ENCODE measurements at regions not wholly inside any gene's neighbourhood (a gene's known extent, or its start where the extent isn't known, plus 50 kb on each side); places are given as distances from the start of the nearest gene placed in this dataset.

DNA sequence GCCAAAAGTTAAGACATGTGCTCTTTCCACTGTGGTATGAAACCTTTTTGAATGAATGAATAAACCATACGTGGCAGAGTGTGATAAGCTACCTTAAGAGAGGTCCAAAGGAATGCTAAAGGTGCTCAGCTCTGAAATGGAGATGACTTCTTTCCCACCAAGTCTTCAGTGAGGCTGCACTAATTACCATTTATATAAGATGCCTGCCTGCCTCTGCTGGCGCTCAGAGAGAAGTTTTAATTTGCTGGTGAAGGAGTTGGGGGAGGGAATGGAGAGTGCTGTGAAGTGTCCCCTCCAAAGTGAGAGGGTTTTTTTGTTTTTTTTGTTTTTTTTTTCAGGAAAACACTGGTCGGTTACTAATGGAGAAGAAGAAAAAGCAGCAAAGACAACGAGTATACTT lies 559.0 kb downstream of the OMA1 start:
- Histone ChIP-seq H3K9me3 (no peaks in the 10 kb centered on the region), H3K27me3 (no peaks in the 10 kb centered on the region), H3K4me1 (no peaks in the 10 kb centered on the region), H3K36me3 (no peaks in the 10 kb centered on the region), H3K27ac (no peak overlapping the region), H3K4me3 (no peak overlapping the region)
- ATAC-seq: no peak
- intact Hi-C loops (cut with DNase I): no loop called here
- WGBS, 4 donors: 55 to 65% (median 60%) methylated on average over 4 of the region's 4 CpGs
- TF ChIP-seq, protein P1, sequence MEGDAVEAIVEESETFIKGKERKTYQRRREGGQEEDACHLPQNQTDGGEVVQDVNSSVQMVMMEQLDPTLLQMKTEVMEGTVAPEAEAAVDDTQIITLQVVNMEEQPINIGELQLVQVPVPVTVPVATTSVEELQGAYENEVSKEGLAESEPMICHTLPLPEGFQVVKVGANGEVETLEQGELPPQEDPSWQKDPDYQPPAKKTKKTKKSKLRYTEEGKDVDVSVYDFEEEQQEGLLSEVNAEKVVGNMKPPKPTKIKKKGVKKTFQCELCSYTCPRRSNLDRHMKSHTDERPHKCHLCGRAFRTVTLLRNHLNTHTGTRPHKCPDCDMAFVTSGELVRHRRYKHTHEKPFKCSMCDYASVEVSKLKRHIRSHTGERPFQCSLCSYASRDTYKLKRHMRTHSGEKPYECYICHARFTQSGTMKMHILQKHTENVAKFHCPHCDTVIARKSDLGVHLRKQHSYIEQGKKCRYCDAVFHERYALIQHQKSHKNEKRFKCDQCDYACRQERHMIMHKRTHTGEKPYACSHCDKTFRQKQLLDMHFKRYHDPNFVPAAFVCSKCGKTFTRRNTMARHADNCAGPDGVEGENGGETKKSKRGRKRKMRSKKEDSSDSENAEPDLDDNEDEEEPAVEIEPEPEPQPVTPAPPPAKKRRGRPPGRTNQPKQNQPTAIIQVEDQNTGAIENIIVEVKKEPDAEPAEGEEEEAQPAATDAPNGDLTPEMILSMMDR (IDR thresholded peaks at IDR 0.05): no peak
- TF ChIP-seq POLR2A (IDR thresholded peaks at IDR 0.05): no peak
- DNase-seq: no peak

GRCh38 chr1:57986432-57986831 lies 560.1 kb downstream of the OMA1 start:
- no peak overlapping the region for H3K27ac ChIP-seq
- no peaks in the 10 kb centered on the region for H3K9me3 ChIP-seq
- intact Hi-C loops (cut with DNase I): no loop called here
- H3K27me3 ChIP-seq: no peaks in the 10 kb centered on the region
- H3K4me3 ChIP-seq: no peak overlapping the region
- H3K4me1 ChIP-seq: no peaks in the 10 kb centered on the region
- ATAC-seq (no peak), DNase-seq (no peak)
- TF ChIP-seq, protein P1 (IDR thresholded peaks at IDR 0.05): no peak
- no peak for TF ChIP-seq POLR2A (IDR thresholded peaks at IDR 0.05)
- H3K36me3 ChIP-seq: no peaks in the 10 kb centered on the region
- 53 to 63% (median 62%) methylated on average over 5 of the region's 5 CpGs for WGBS, 4 donors

GRCh38 chr1:57984277-57984676 lies 560.4 kb upstream of the DAB1 start:
- ATAC-seq: no peak
- no peaks in the 10 kb centered on the region for H3K36me3 ChIP-seq
- no peak overlapping the region for H3K4me3 ChIP-seq

GRCh38 chr1:57983441-57983840 lies 559.6 kb upstream of the DAB1 start:
- ATAC-seq (no peak), DNase-seq (no peak)
- peaks cover 0 to 4% (median 0%) of the 10 kb centered on the region in 12 donors for H3K9me3 ChIP-seq
- intact Hi-C loops (cut with DNase I): no loop called here
- no peaks in the 10 kb centered on the region for H3K4me1 ChIP-seq
- TF ChIP-seq POLR2A (IDR thresholded peaks at IDR 0.05): no peak
- TF ChIP-seq, protein P1 (IDR thresholded peaks at IDR 0.05): no peak
- no peak overlapping the region for H3K27ac ChIP-seq
- WGBS, 4 donors: 75 to 85% (median 79%) methylated on average over 3 of the region's 3 CpGs
- H3K27me3 ChIP-seq: no peaks in the 10 kb centered on the region
- no peak overlapping the region for H3K4me3 ChIP-seq
- no peaks in the 10 kb centered on the region for H3K36me3 ChIP-seq

More at GRCh38 chr1:57984277-57984676, 560.4 kb upstream of the DAB1 start:
- intact Hi-C loops (cut with DNase I): no loop called here
- H3K9me3 ChIP-seq: no peaks in the 10 kb centered on the region
- no peaks in the 10 kb centered on the region for H3K27me3 ChIP-seq
- no peaks in the 10 kb centered on the region for H3K4me1 ChIP-seq
- TF ChIP-seq POLR2A (IDR thresholded peaks at IDR 0.05): no peak
- H3K27ac ChIP-seq: no peak overlapping the region
- no peak for DNase-seq

GRCh38 chr1:57982852-57983251 lies 559.0 kb upstream of the DAB1 start:
- H3K4me3 ChIP-seq: no peak overlapping the region
- ATAC-seq: no peak
- intact Hi-C loops (cut with DNase I): no loop called here
- H3K36me3 ChIP-seq: no peaks in the 10 kb centered on the region
- no peaks in the 10 kb centered on the region for H3K27me3 ChIP-seq
- no peak for TF ChIP-seq POLR2A (IDR thresholded peaks at IDR 0.05)
- TF ChIP-seq, protein P1 (IDR thresholded peaks at IDR 0.05): no peak
- WGBS, 4 donors: 69 to 82% (median 75%) methylated on average over 4 of the region's 4 CpGs
- H3K27ac ChIP-seq: no peak overlapping the region
- H3K4me1 ChIP-seq: no peaks in the 10 kb centered on the region
- no peak for DNase-seq
- H3K9me3 ChIP-seq: peaks cover 0 to 9% (median 0%) of the 10 kb centered on the region in 12 donors
